A673 (cell line): ENCODE measurements at regions not wholly inside any gene's neighbourhood (a gene's known extent, or its start where the extent isn't known, plus 50 kb on each side); places are given as distances from the start of the nearest gene placed in this dataset.

Experiments
- CTCF ChIP-seq: fragments of 300-800, 200-600 bp; sonication (generic); conservative IDR thresholded peaks from 2 replicates; pipeline ENCODE4 v1.5.1; 2017; ENCODE audit warnings: low read depth, mild to moderate bottlenecking, antibody characterized with exemption, low read length, moderate library complexity, mixed read lengths
- EZH2 ChIP-seq: fragments of 200-600 bp; sonication (generic); IDR thresholded peaks from 2 replicates; pipeline ENCODE4 v1.6.1; 2017; ENCODE audit warnings: borderline replicate concordance, low read depth, mild to moderate bottlenecking, mixed read lengths, antibody characterized with exemption, low read length; ENCODE audit not compliant: poor library complexity, severe bottlenecking

- TF ChIP-seq CTCF (no peak), EZH2 (no peak)
Measured at GRCh38 chr14:56878766-56879165, 68.5 kb upstream of the OTX2 start.
